GM18858 (cell line): ENCODE measurements at regions not wholly inside any gene's neighbourhood (a gene's known extent, or its start where the extent isn't known, plus 50 kb on each side); places are given as distances from the start of the nearest gene placed in this dataset.

Source experiments
- ATAC-seq: cut with Tn5 transposase; IDR thresholded peaks from one replicate; pipeline ENCODE4 v1.9.1; 2021; ENCODE audit not compliant: unreplicated experiment

- ATAC-seq, result no peak
These were observed 540.0 kb upstream of the SALL1 start for GRCh38 chr16:51691109-51691508.

GRCh38 chr16:51685498-51685897 lies 534.4 kb upstream of the SALL1 start:
- ATAC-seq, result no peak

- ATAC-seq, result no peak
These were observed 532.8 kb upstream of the SALL1 start for GRCh38 chr16:51683882-51684281.

GRCh38 chr16:51682905-51683304 lies 531.8 kb upstream of the SALL1 start:
- ATAC-seq, result no peak

- ATAC-seq, result no peak
These were observed 523.5 kb upstream of the SALL1 start for GRCh38 chr16:51674615-51675014.

- no peak for ATAC-seq
These were observed 519.5 kb upstream of the SALL1 start for GRCh38 chr16:51670527-51670926.

- ATAC-seq, result no peak
These were observed 515.8 kb upstream of the SALL1 start for GRCh38 chr16:51666821-51667220.

- ATAC-seq, result no peak
These were observed 515.0 kb upstream of the SALL1 start for GRCh38 chr16:51666074-51666473.

GRCh38 chr16:51665436-51665998 lies 514.4 kb upstream of the SALL1 start:
- no peak for ATAC-seq

GRCh38 chr16:51658531-51658930 lies 507.5 kb upstream of the SALL1 start:
- no peak for ATAC-seq

GRCh38 chr16:51657848-51658247 lies 506.8 kb upstream of the SALL1 start:
- no peak for ATAC-seq

- no peak for ATAC-seq
These were observed 504.2 kb upstream of the SALL1 start for GRCh38 chr16:51655249-51655648.

- ATAC-seq, result no peak
These were observed 500.0 kb upstream of the SALL1 start for GRCh38 chr16:51651061-51651466.

- no peak for ATAC-seq
These were observed 498.6 kb upstream of the SALL1 start for GRCh38 chr16:51649631-51650030.

GRCh38 chr16:51648526-51648925 lies 497.5 kb upstream of the SALL1 start:
- ATAC-seq, result no peak

- no peak for ATAC-seq
These were observed 490.2 kb upstream of the SALL1 start for GRCh38 chr16:51641191-51641765.

GRCh38 chr16:51640196-51640595 lies 489.1 kb upstream of the SALL1 start:
- ATAC-seq, result no peak

- no peak for ATAC-seq
These were observed 487.5 kb upstream of the SALL1 start for GRCh38 chr16:51638339-51639135.

- no peak for ATAC-seq
These were observed 486.7 kb upstream of the SALL1 start for GRCh38 chr16:51637770-51638094.

GRCh38 chr16:51636920-51637769 lies 486.1 kb upstream of the SALL1 start:
- ATAC-seq, result no peak

GRCh38 chr16:51635181-51635580 lies 484.1 kb upstream of the SALL1 start:
- no peak for ATAC-seq

GRCh38 chr16:51630076-51630475 lies 479.0 kb upstream of the SALL1 start:
- no peak for ATAC-seq
